Ovary (tissue), 3 donors: ENCODE measurements at regions not wholly inside any gene's neighbourhood (a gene's known extent, or its start where the extent isn't known, plus 50 kb on each side); places are given as distances from the start of the nearest gene placed in this dataset.

Experiments
- CTCF ChIP-seq, 3 donors: fragments of 450-650 bp in 2 of 3; fragments of 200-600 bp in 1 of 3; IDR thresholded peaks; one replicate each; pipeline versions ENCODE4 v1.5.1 to v1.8.0; 2016 to 2022; ENCODE audit warnings: antibody characterized with exemption in 3 of 3, mild to moderate bottlenecking in 1 of 3
- EP300 ChIP-seq: sonication (generic); formaldehyde crosslinking; IDR thresholded peaks from one replicate; pipeline ENCODE4 v1.6.1; 2017; ENCODE audit warnings: antibody characterized with exemption
- POLR2A ChIP-seq: fragments of 450-650 bp; IDR thresholded peaks from one replicate; pipeline ENCODE4 v1.6.1; 2017; ENCODE audit warnings: antibody characterized with exemption, mild to moderate bottlenecking, moderate library complexity
- donor health status: DM: no; HTN: no; CAD: no.

- no peak for TF ChIP-seq CTCF (IDR thresholded peaks at IDR 0.05)
- no peak for TF ChIP-seq POLR2A
- TF ChIP-seq EP300 = no peak
Measured at GRCh38 chr18:78711971-78712370, 267.6 kb upstream of the SALL3 start.
